Esophagus squamous epithelium (tissue), 4 donors: ENCODE measurements at regions not wholly inside any gene's neighbourhood (a gene's known extent, or its start where the extent isn't known, plus 50 kb on each side); places are given as distances from the start of the nearest gene placed in this dataset.

Experiments used
- POLR2A ChIP-seq, 4 donors: fragments of 450-650 bp; IDR thresholded peaks; one replicate each; pipeline ENCODE4 v1.6.1; 2017; ENCODE audit warnings: antibody characterized with exemption in 4 of 4, mild to moderate bottlenecking in 4 of 4, moderate library complexity in 3 of 4
- TF ChIP-seq, protein P1 (sequence below), 6 experiments: fragments of 450-650 bp in 4 of 6; fragments of 200-600 bp in 2 of 6; sonication (generic) in 2 of 6; IDR thresholded peaks; one replicate each; pipeline ENCODE4 v1.5.1; 2016 to 2019; ENCODE audit warnings: antibody characterized with exemption in 6 of 6, mild to moderate bottlenecking in 4 of 6, moderate library complexity in 4 of 6

DNA sequence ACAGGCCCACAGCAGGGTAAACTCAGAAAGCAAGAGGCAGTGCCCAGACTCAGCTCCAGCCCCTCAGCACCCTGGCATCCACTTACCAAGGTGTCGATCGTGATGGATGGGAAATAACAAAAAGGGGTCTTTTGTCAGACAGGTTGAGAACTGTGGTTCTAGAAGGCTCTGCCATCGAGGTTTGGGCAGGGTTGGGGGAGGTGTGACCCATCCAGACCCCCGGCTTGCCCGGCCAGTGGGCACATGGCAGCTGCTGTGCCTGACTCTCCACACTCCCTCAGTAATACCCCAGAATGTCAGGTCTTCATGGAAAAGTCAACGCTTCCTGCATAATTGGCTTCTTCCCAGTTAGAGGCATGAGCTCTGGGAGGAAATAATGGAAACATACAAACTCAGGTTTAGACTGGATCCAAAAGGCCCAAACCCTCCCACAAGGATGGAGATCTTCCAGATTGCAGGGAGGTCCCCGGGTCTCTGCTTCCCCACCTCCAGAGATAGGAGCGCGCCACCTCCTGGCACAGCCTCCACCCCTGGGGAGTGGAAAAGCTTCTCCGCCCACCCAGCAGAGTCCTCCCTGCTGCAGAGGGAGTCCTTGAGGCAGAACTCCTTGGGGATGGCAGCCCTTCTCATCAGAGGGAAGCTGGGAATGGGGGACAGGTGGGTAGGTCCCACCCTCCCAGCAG is 149.8 kb upstream of the IQSEC1 start:
- TF ChIP-seq, protein P1, sequence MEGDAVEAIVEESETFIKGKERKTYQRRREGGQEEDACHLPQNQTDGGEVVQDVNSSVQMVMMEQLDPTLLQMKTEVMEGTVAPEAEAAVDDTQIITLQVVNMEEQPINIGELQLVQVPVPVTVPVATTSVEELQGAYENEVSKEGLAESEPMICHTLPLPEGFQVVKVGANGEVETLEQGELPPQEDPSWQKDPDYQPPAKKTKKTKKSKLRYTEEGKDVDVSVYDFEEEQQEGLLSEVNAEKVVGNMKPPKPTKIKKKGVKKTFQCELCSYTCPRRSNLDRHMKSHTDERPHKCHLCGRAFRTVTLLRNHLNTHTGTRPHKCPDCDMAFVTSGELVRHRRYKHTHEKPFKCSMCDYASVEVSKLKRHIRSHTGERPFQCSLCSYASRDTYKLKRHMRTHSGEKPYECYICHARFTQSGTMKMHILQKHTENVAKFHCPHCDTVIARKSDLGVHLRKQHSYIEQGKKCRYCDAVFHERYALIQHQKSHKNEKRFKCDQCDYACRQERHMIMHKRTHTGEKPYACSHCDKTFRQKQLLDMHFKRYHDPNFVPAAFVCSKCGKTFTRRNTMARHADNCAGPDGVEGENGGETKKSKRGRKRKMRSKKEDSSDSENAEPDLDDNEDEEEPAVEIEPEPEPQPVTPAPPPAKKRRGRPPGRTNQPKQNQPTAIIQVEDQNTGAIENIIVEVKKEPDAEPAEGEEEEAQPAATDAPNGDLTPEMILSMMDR (IDR thresholded peaks at IDR 0.05): no peak
- no peak for TF ChIP-seq POLR2A (IDR thresholded peaks at IDR 0.05)
